ENCODE measurements at regions not wholly inside any gene's neighbourhood (a gene's known extent, or its start where the extent isn't known, plus 50 kb on each side); places are given as distances from the start of the nearest gene placed in this dataset.

- intact Hi-C loops (cut with DNase I): no loop called here
- Histone ChIP-seq H3K27me3 (no peaks in the 10 kb centered on the region), H3K4me1 (peaks cover 10% of the 10 kb centered on the region), H3K9me3 (no peaks in the 10 kb centered on the region), H3K27ac (no peak overlapping the region), H3K4me3 (no peak overlapping the region), H3K36me3 (no peaks in the 10 kb centered on the region)
- TF ChIP-seq, protein P1, sequence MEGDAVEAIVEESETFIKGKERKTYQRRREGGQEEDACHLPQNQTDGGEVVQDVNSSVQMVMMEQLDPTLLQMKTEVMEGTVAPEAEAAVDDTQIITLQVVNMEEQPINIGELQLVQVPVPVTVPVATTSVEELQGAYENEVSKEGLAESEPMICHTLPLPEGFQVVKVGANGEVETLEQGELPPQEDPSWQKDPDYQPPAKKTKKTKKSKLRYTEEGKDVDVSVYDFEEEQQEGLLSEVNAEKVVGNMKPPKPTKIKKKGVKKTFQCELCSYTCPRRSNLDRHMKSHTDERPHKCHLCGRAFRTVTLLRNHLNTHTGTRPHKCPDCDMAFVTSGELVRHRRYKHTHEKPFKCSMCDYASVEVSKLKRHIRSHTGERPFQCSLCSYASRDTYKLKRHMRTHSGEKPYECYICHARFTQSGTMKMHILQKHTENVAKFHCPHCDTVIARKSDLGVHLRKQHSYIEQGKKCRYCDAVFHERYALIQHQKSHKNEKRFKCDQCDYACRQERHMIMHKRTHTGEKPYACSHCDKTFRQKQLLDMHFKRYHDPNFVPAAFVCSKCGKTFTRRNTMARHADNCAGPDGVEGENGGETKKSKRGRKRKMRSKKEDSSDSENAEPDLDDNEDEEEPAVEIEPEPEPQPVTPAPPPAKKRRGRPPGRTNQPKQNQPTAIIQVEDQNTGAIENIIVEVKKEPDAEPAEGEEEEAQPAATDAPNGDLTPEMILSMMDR (IDR thresholded peaks at IDR 0.05): no peak
- TF ChIP-seq POLR2AphosphoS5 (IDR thresholded peaks at IDR 0.05; ENCODE audit: insufficient read depth in 1 of 2, low read depth in 1 of 2) (no peak), POLR2A (IDR thresholded peaks at IDR 0.05) (no peak)
- no peak for DNase-seq (ENCODE audit: extremely low spot score in 2 of 2)
Observed at GRCh38 chr10:33710006-33710405, 375.5 kb upstream of the NRP1 start.

DNA sequence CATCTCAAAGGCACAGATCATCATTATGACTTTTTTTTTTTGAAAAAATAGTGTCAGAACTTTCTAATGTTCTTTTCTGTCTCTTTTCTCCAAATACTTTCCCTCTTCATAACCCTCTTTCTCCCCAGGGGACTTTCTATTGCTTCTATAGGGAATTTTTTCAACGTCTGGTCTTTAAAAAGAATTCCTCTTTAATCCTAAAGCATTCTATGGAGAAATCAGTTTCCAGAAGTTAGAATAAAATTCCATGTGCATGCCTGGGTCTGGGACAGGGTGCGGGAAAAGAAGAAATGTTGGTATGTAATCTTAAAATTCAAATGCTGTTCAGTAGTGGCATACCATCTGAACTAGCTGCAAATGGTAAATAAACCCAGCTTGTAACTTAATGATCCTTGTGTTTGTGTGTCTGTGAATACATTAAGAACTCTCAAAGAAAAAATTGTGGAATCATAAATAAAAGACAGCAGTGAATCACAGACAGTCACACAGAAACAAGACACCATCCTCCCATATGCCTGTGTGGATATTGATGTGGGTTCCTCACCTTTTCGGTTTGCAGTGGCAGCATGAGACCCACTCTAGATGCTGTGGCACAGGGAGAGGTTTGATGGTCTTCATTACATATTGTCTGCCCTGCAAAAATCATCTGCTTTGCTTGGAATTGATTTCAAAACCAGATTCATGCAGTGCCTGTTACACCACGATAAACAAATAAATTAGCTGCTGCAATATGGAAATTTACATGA lies 374.7 kb upstream of the NRP1 start:
- TF ChIP-seq, protein P1 (IDR thresholded peaks at IDR 0.05): no peak
- TF ChIP-seq POLR2AphosphoS5 (IDR thresholded peaks at IDR 0.05; ENCODE audit: insufficient read depth in 1 of 2, low read depth in 1 of 2): no peak
- no peak for TF ChIP-seq POLR2A (IDR thresholded peaks at IDR 0.05)
- no peaks in the 10 kb centered on the region for H3K27me3 ChIP-seq
- no peak for DNase-seq (ENCODE audit: extremely low spot score in 2 of 2)
- H3K36me3 ChIP-seq: no peaks in the 10 kb centered on the region
- no peak overlapping the region for H3K27ac ChIP-seq
- peaks cover 15% of the 10 kb centered on the region for H3K4me1 ChIP-seq
- no peak overlapping the region for H3K4me3 ChIP-seq
- H3K9me3 ChIP-seq: no peaks in the 10 kb centered on the region
- intact Hi-C loops (cut with DNase I): no loop called here

GRCh38 chr10:33708561-33708960 lies 374.1 kb upstream of the NRP1 start:
- no peak for DNase-seq (ENCODE audit: extremely low spot score in 2 of 2)
- intact Hi-C loops (cut with DNase I): no loop called here
- Histone ChIP-seq H3K9me3 (no peaks in the 10 kb centered on the region), H3K4me1 (peaks cover 21% of the 10 kb centered on the region), H3K36me3 (no peaks in the 10 kb centered on the region), H3K27ac (no peak overlapping the region), H3K27me3 (no peaks in the 10 kb centered on the region), H3K4me3 (no peak overlapping the region)
- no peak for TF ChIP-seq POLR2A (IDR thresholded peaks at IDR 0.05)

- Histone ChIP-seq H3K4me3 (no peak overlapping the region), H3K4me1 (peaks cover 22% of the 10 kb centered on the region), H3K27ac (no peak overlapping the region), H3K27me3 (no peaks in the 10 kb centered on the region), H3K36me3 (no peaks in the 10 kb centered on the region), H3K9me3 (no peaks in the 10 kb centered on the region)
- intact Hi-C loops (cut with DNase I): no loop called here
- no peak for DNase-seq (ENCODE audit: extremely low spot score in 2 of 2)
- TF ChIP-seq POLR2AphosphoS5 (IDR thresholded peaks at IDR 0.05; ENCODE audit: insufficient read depth in 1 of 2, low read depth in 1 of 2) (no peak), POLR2A (IDR thresholded peaks at IDR 0.05) (no peak)
- TF ChIP-seq, protein P1 (IDR thresholded peaks at IDR 0.05): no peak
Observed at GRCh38 chr10:33706746-33707145, 372.3 kb upstream of the NRP1 start.

DNA sequence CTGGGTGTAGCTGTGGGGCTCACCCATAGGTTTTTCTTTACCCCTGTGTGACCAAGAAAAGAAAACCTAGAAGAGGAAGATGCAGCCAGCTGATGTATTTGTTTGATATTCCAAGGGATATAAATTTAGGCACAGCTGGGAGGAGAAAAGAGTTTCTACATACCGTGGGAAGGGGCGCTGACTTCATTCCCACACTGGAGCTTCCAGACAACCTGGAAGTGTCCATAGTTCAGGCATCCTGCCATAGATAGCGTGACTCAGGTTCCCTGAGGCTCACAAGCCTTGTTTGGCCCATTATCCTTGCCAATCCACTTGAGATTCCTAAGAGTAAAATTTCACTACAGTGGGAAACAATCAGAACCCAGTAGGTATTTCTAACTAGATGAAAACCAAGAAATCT lies 371.7 kb upstream of the NRP1 start:
- Histone ChIP-seq H3K27ac (no peak overlapping the region), H3K4me3 (no peak overlapping the region), H3K9me3 (no peaks in the 10 kb centered on the region), H3K4me1 (peaks cover 22% of the 10 kb centered on the region), H3K36me3 (no peaks in the 10 kb centered on the region), H3K27me3 (no peaks in the 10 kb centered on the region)
- TF ChIP-seq POLR2AphosphoS5 (IDR thresholded peaks at IDR 0.05; ENCODE audit: insufficient read depth in 1 of 2, low read depth in 1 of 2): no peak
- no peak for TF ChIP-seq POLR2A (IDR thresholded peaks at IDR 0.05)
- TF ChIP-seq, protein P1 (IDR thresholded peaks at IDR 0.05): no peak
- intact Hi-C loops (cut with DNase I): no loop called here
- no peak for DNase-seq (ENCODE audit: extremely low spot score in 2 of 2)
